Esophagus squamous epithelium (tissue), 5 donors: ENCODE measurements at regions not wholly inside any gene's neighbourhood (a gene's known extent, or its start where the extent isn't known, plus 50 kb on each side); places are given as distances from the start of the nearest gene placed in this dataset.
"Not testable (repeated sequence)": the region's sequence is repeated elsewhere in the genome, so short reads cannot be mapped to it uniquely, and the experiment has no call there.

Experiments used
- DNase-seq: peaks from one replicate; lab custom pipeline; 2025; lab: John Stamatoyannopoulos, UW
- H3K27ac ChIP-seq, 4 donors: fragments of 200-600 bp; sonication (generic); one replicate each; pipeline ENCODE4 v1.5.1; 2016 to 2019; ENCODE audit warnings: mild to moderate bottlenecking in 1 of 4
- H3K27me3 ChIP-seq, 4 donors: fragments of 200-600 bp; sonication (generic); 1 replicate in 3 of 4; 2 replicates in 1 of 4; pipeline versions ENCODE4 v1.5.1 to v1.6.0; 2017 to 2021; ENCODE audit warnings: antibody characterized with exemption in 1 of 4
- H3K36me3 ChIP-seq, 3 donors: fragments of 200-600 bp; sonication (generic); one replicate each; pipeline ENCODE4 v1.5.1; 2016 to 2019
- H3K4me1 ChIP-seq, 3 donors: fragments of 200-600 bp; sonication (generic); one replicate each; pipeline ENCODE4 v1.5.1; 2017 to 2019
- H3K4me3 ChIP-seq, 4 donors: fragments of 200-600 bp; sonication (generic); 1 replicate in 3 of 4; 2 replicates in 1 of 4; pipeline ENCODE4 v1.5.1; 2016 to 2019; ENCODE audit warnings: mild to moderate bottlenecking in 2 of 4, moderate library complexity in 1 of 4
- H3K9me3 ChIP-seq, 3 donors: fragments of 200-600 bp; sonication (generic); one replicate each; pipeline ENCODE4 v1.5.1; 2016 to 2019
- POLR2A ChIP-seq, 4 donors: fragments of 450-650 bp; IDR thresholded peaks; one replicate each; pipeline ENCODE4 v1.6.1; 2017; ENCODE audit warnings: antibody characterized with exemption in 4 of 4, mild to moderate bottlenecking in 4 of 4, moderate library complexity in 3 of 4
- WGBS, 2 donors: methylation state at CpG; one replicate each; pipeline ENCODE4 v1.1.5; 2018; 5-methylcytosine and 5-hydroxymethylcytosine counted together
- intact Hi-C: fragments of 100-400 bp; cut with DNase I; formaldehyde crosslinking; loops from one replicate; pipeline ENCODE4 v1.15.0; 2022
- TF ChIP-seq, protein P1 (sequence below), 6 experiments: fragments of 450-650 bp in 4 of 6; fragments of 200-600 bp in 2 of 6; sonication (generic) in 2 of 6; IDR thresholded peaks; one replicate each; pipeline ENCODE4 v1.5.1; 2016 to 2019; ENCODE audit warnings: antibody characterized with exemption in 6 of 6, mild to moderate bottlenecking in 4 of 6, moderate library complexity in 4 of 6
- donor health status: DM: yes; HTN: yes; CAD: no.

DNA sequence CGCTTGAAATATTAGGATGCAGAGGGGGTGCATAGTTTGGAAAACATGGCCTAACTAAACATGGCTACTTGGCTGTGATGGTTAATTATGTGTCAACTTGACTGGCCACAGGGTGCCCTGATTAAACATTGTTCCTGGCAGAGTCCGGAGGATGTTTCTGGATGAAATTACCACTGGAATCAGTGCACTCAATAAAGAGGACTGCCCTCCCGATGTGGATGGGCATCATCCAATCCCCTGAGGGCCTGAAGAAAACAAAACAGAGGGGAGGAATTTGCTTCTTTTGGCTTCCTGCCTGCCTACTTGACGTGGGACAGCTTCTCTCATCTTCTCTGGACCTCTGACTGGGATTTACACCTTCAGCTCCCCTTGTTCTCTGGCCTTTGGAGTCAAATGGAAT lies 79.1 kb upstream of the KCNE2 start:
- peaks cover 0 to 16% (median 5%) of the 10 kb centered on the region in 3 donors for H3K4me1 ChIP-seq
- H3K27me3 ChIP-seq, result no peaks in the 10 kb centered on the region
- H3K36me3 ChIP-seq, result no peaks in the 10 kb centered on the region
- DNase-seq, result no peak
- peaks cover 0 to 18% (median 4%) of the 10 kb centered on the region in 3 donors for H3K9me3 ChIP-seq
- TF ChIP-seq, protein P1, sequence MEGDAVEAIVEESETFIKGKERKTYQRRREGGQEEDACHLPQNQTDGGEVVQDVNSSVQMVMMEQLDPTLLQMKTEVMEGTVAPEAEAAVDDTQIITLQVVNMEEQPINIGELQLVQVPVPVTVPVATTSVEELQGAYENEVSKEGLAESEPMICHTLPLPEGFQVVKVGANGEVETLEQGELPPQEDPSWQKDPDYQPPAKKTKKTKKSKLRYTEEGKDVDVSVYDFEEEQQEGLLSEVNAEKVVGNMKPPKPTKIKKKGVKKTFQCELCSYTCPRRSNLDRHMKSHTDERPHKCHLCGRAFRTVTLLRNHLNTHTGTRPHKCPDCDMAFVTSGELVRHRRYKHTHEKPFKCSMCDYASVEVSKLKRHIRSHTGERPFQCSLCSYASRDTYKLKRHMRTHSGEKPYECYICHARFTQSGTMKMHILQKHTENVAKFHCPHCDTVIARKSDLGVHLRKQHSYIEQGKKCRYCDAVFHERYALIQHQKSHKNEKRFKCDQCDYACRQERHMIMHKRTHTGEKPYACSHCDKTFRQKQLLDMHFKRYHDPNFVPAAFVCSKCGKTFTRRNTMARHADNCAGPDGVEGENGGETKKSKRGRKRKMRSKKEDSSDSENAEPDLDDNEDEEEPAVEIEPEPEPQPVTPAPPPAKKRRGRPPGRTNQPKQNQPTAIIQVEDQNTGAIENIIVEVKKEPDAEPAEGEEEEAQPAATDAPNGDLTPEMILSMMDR (IDR thresholded peaks at IDR 0.05), result no peak
- no peak for TF ChIP-seq POLR2A (IDR thresholded peaks at IDR 0.05)
- intact Hi-C loops, result no loop called here
- H3K4me3 ChIP-seq, result no peak overlapping the region
- 49 to 59% methylated on average over 4 of the region's 4 CpGs for WGBS, 2 donors
- H3K27ac ChIP-seq, result no peak overlapping the region

GRCh38 chr21:34288042-34288441 lies 75.8 kb upstream of the KCNE2 start:
- H3K36me3 ChIP-seq, H3K27ac ChIP-seq, H3K4me3 ChIP-seq, DNase-seq, intact Hi-C loops, H3K27me3 ChIP-seq, H3K4me1 ChIP-seq: not testable (repeated sequence)
- H3K9me3 ChIP-seq, result peaks cover 0 to 18% (median 4%) of the 10 kb centered on the region in 3 donors

GRCh38 chr21:34289856-34290255 lies 74.0 kb upstream of the KCNE2 start:
- Histone ChIP-seq H3K4me1 (no peaks in the 10 kb centered on the region), H3K27ac (no peak overlapping the region), H3K4me3 (no peak overlapping the region), H3K27me3 (no peaks in the 10 kb centered on the region), H3K36me3 (no peaks in the 10 kb centered on the region), H3K9me3 (peaks cover 0 to 18% (median 4%) of the 10 kb centered on the region in 3 donors)
- no peak for DNase-seq
- 67 to 92% methylated on average over 1 of the region's 1 CpG for WGBS, 2 donors
- intact Hi-C loops, result no loop called here
- TF ChIP-seq, protein P1 (IDR thresholded peaks at IDR 0.05), result no peak
- TF ChIP-seq POLR2A (IDR thresholded peaks at IDR 0.05), result no peak

DNA sequence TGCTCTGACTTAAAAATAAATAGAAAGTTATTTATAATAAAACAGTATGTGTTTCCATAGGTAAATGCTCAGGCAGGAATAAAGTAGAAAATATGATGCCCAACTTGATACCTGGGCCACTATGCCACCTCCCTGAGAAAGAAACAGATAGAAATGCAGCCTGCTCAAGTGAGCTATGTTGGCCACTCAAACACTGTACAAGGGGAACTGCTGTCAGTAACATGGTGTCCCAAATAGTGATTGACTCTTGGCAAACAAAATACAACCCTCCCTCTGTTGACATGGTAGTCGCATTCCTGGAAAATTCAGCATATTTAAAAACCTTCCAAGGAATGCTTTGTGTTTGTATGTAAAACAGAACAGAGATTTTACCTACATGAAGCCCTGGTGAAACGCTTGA lies 66.9 kb upstream of the KCNE2 start:
- no peaks in the 10 kb centered on the region for H3K4me1 ChIP-seq
- H3K4me3 ChIP-seq, result no peak overlapping the region
- H3K9me3 ChIP-seq, result no peaks in the 10 kb centered on the region
- no peaks in the 10 kb centered on the region for H3K27me3 ChIP-seq
- H3K27ac ChIP-seq, result no peak overlapping the region
- no peak for TF ChIP-seq POLR2A (IDR thresholded peaks at IDR 0.05)
- TF ChIP-seq, protein P1 (IDR thresholded peaks at IDR 0.05), result no peak
- DNase-seq, result no peak
- no peaks in the 10 kb centered on the region for H3K36me3 ChIP-seq
- intact Hi-C loops, result no loop called here
- WGBS, 2 donors, result 80 to 88% methylated on average over 2 of the region's 2 CpGs

DNA sequence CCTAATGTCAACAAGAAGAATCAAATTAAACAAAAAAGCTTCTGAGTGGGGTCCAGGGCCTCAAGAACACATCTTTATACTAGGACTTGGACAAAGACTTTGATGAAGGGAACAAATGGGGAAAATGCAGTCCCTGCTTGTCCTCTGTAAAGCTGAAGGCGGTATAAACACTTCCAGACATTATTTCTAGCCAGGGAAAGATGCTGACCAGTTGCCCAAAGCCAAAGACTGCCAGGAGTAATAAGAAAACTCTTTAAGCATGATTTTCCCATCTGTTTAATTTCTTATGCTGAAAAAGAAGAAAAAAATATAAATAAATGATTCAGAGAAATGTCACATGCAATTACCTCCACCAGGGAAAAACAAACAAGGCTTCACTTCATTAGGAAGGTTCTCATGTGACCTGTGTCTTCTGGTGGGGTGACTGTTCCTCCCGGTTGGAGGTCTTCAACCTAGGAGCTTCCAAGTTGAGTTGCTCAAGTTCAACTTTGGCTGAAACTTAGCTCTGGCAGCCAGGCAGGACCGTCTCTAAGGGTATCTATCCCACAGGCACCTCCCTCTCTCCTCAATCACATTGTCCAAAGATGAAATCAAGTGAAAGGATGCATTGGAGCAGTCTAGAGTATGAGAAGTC lies 65.2 kb upstream of the KCNE2 start:
- H3K9me3 ChIP-seq, result no peaks in the 10 kb centered on the region
- H3K27ac ChIP-seq, result no peak overlapping the region
- intact Hi-C loops, result no loop called here
- DNase-seq, result no peak
- no peak overlapping the region for H3K4me3 ChIP-seq
- TF ChIP-seq, protein P1 (IDR thresholded peaks at IDR 0.05), result no peak
- no peak for TF ChIP-seq POLR2A (IDR thresholded peaks at IDR 0.05)
- H3K27me3 ChIP-seq, result no peaks in the 10 kb centered on the region
- no peaks in the 10 kb centered on the region for H3K4me1 ChIP-seq
- H3K36me3 ChIP-seq, result no peaks in the 10 kb centered on the region
- WGBS, 2 donors, result 58 to 60% methylated on average over 3 of the region's 3 CpGs

DNA sequence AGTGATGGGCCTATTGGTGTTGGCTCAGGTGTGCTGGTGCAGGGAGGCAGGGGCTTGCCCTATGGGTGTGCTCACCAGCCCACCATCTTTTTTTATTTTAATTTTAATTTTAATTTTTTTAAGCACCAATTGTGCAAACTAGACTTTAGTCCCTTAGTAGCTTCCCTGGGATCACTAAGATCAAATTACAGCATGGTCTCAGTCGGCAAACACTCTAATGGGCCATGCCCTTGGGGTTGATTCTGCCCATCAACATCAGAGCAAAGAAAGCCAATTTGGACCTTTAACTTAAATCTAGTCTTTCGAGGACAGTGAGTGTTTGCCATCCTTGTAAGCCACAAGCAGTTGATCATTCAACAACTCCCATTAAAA lies 64.7 kb upstream of the KCNE2 start:
- no peak overlapping the region for H3K4me3 ChIP-seq
- no peaks in the 10 kb centered on the region for H3K36me3 ChIP-seq
- no peaks in the 10 kb centered on the region for H3K4me1 ChIP-seq
- no peaks in the 10 kb centered on the region for H3K27me3 ChIP-seq
- whole genome bisulfite sequencing, 2 donors, result 70 to 78% methylated on average over 2 of the region's 2 CpGs
- H3K27ac ChIP-seq, result no peak overlapping the region
- H3K9me3 ChIP-seq, result no peaks in the 10 kb centered on the region
- no peak for TF ChIP-seq POLR2A (IDR thresholded peaks at IDR 0.05)
- DNase-seq, result no peak
- intact Hi-C loops, result no loop called here
